ENCODE measurements at regions not wholly inside any gene's neighbourhood (a gene's known extent, or its start where the extent isn't known, plus 50 kb on each side); places are given as distances from the start of the nearest gene placed in this dataset.

DNA sequence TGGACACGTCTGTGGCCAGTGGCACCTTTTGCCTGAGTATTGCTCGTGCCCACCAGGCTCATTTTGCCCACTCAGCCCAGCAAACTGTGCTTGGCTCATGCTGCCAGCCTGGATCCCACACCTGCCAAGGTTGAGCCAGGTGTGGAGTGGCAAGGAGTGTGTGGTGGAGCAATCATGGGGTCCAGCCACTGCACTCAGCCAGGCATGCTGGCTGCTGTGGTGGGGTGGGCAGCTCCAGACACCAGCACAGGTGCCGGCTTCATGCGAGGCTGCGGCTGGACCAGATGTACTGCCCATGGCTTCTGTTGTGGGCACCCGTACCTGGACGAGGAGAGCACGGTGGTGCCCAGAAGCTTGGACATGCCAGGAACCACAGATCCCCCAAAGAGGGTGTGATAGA lies 364.1 kb downstream of the TMEM38B start:
- Mint-ChIP-seq H3K27me3 (no peaks in the 10 kb centered on the region), H3K4me3 (no peak overlapping the region), H3K36me3 (no peaks in the 10 kb centered on the region), H3K27ac (no peak overlapping the region), H3K4me1 (ENCODE audit: low read depth) (no peaks in the 10 kb centered on the region), H3K9me3 (ENCODE audit: low read depth) (no peaks in the 10 kb centered on the region)

DNA sequence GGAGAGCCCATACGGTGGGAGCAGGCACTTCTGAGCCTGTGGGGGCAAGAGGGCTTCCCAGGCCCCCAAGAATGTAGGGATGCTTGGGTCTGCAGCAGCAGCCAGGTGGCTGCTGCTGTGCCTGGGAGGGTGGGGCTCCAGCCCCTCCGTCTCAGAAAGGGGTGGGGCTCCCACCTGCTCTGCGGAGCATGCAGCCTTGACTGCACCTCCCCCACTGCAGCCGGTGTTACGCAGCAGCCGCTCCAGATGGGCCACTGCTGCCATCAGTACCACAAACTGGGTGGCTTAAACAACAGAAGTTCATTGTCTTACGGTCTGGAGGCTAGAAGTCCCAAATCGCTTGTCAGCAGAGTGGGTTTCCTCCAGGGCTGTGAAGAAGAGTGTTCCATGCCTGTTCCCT lies 365.5 kb downstream of the TMEM38B start:
- Mint-ChIP-seq H3K4me1 (ENCODE audit: low read depth) (no peaks in the 10 kb centered on the region), H3K27me3 (no peaks in the 10 kb centered on the region), H3K9me3 (ENCODE audit: low read depth) (no peaks in the 10 kb centered on the region), H3K4me3 (no peak overlapping the region), H3K27ac (no peak overlapping the region), H3K36me3 (no peaks in the 10 kb centered on the region)

DNA sequence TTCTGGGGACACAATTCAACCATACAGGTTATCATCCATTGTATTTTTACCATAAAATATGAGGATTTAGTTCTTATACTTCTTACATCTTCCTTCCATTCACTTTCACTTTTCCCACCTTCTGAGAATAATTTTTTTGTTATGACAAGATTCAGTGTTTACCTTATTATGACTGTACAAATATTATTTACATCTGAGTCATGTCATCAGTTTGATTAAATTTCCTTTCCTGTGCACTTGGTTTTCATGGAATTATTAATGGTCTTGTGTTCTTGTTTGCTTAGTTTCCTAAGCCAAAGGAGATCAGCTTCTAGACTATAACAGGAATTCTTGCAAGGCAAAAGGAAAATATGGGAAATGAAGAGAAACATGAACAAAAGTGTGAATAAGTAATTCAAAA lies 366.5 kb downstream of the TMEM38B start:
- Mint-ChIP-seq H3K4me1 (ENCODE audit: low read depth) (no peaks in the 10 kb centered on the region), H3K4me3 (no peak overlapping the region), H3K9me3 (ENCODE audit: low read depth) (no peaks in the 10 kb centered on the region), H3K36me3 (no peaks in the 10 kb centered on the region), H3K27ac (no peak overlapping the region), H3K27me3 (no peaks in the 10 kb centered on the region)

DNA sequence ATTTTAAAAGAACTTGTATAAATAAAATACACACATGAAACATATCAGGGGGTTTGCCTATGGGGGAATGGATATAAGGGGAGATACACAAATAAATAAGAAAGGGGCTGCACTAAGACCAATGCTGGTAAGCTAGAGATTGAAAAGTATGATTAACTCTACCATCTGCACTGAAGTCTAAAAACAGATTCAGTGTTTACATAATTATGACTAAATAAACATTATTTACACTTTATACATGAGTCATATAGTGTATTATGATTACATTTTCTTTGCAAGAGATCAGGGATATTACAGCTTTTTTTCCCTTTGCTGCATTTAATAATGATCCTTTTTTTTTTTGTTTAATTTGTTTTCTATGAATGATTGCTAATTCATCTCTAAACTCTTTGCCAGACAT lies 367.9 kb downstream of the TMEM38B start:
- Mint-ChIP-seq H3K36me3 (no peaks in the 10 kb centered on the region), H3K27ac (no peak overlapping the region), H3K4me3 (no peak overlapping the region), H3K4me1 (ENCODE audit: low read depth) (no peaks in the 10 kb centered on the region), H3K27me3 (no peaks in the 10 kb centered on the region), H3K9me3 (ENCODE audit: low read depth) (no peaks in the 10 kb centered on the region)

DNA sequence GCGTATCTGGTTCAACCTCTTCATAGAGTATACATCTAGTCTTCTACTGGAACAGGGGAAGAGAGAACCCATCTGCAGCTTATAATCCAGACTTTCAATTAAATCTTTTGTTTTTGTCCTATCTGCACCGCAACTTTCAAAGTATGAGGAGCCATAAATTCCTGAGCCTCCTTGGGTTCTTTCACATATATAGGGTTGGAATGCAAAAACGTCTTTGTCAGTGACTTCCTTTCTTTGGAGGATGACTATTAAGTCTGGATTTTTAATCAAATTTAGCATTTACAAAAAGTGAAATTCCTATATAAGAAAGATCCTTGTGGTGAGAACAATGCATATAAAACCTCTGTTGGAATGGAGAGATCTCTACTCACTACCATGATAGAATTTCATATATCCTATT lies 370.8 kb downstream of the TMEM38B start:
- Mint-ChIP-seq H3K27me3 (no peaks in the 10 kb centered on the region), H3K36me3 (no peaks in the 10 kb centered on the region), H3K27ac (no peak overlapping the region), H3K4me3 (no peak overlapping the region), H3K9me3 (ENCODE audit: low read depth) (no peaks in the 10 kb centered on the region), H3K4me1 (ENCODE audit: low read depth) (no peaks in the 10 kb centered on the region)

DNA sequence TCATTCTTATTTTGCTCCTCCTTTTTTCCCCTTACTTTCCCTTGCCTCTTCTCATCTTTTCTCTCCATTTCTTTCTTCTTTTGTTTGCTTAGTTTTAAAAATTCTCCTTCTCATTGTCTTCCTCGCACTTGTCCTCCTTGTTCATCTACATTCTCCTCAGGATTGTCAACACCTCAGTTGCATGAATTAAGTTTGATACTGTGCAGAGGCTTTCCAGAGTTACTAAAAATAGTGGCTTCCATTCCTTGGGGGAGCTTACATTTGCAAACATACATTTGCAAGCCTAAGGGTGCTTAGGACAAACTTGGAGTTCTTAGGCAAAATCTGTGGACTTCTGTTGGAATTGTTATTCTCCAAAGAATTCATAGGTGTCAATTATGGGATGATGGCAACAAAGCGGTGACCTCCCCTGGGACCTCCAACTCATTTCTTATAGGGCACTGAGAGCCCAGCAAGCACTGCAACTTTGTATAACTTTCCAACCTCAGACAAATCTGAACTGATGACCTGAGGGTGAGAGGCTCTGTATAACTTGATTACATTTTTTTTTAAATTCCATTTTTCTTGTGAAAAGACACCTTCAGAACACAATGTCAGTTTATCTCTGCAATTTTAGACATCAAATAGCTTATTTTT lies 371.4 kb downstream of the TMEM38B start:
- H3K4me1 Mint-ChIP-seq (ENCODE audit: low read depth) = no peaks in the 10 kb centered on the region
- no peak overlapping the region for H3K4me3 Mint-ChIP-seq
- H3K27ac Mint-ChIP-seq = no peak overlapping the region
- no peaks in the 10 kb centered on the region for H3K36me3 Mint-ChIP-seq
- no peaks in the 10 kb centered on the region for H3K27me3 Mint-ChIP-seq
- H3K9me3 Mint-ChIP-seq (ENCODE audit: low read depth) = no peaks in the 10 kb centered on the region

DNA sequence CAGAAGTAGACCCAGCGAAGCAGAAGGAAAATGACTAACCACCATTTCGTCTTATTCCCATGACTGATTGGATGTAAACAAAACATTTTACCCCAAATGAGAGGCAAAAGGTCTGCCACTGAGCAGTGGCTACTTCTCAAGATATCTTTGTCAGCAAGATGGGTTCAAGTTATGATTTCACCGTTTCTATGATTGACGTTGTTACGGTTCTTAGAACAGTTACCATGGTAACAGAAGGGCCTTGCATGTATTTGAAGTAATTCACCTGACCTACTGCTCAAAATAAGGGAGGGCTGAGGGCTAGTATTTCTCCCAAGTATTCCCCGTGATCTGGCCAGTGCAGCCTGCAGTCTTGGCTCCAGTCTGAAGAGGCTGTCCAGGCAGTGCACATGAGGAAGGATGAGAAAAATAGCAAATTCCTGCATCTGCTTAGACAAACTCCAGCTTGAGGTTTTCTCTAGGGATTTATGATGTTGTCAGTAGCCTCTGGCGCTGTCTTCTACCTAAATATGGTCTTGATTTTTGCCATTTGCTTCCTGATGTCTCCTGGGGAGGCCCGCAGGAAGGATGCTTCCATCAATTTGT lies 372.7 kb downstream of the TMEM38B start:
- no peak overlapping the region for H3K27ac Mint-ChIP-seq
- H3K4me3 Mint-ChIP-seq = no peak overlapping the region
- H3K9me3 Mint-ChIP-seq (ENCODE audit: low read depth) = no peaks in the 10 kb centered on the region
- H3K4me1 Mint-ChIP-seq (ENCODE audit: low read depth) = no peaks in the 10 kb centered on the region
- H3K36me3 Mint-ChIP-seq = no peaks in the 10 kb centered on the region
- H3K27me3 Mint-ChIP-seq = no peaks in the 10 kb centered on the region

DNA sequence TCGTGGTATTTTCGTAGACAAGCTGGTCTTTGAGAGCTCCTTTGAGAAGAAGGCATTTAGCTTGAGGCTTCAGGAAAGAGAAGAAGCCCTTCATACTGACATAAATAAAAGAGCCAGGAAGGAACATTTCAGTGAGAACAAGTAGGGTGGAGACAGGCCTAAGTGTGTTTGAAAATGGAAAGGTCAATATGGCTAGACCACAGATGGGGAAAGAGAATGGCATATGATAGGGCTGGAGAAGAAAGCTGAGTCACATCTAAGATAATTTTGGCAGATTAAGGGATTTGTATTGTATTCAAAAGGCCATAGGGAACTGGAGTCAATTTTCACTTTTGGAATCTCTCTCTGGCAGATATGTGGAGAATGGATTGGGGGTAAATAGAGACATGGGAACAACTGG lies 374.9 kb downstream of the TMEM38B start:
- Mint-ChIP-seq H3K4me3 (no peak overlapping the region), H3K4me1 (ENCODE audit: low read depth) (no peaks in the 10 kb centered on the region), H3K27me3 (no peaks in the 10 kb centered on the region), H3K9me3 (ENCODE audit: low read depth) (no peaks in the 10 kb centered on the region), H3K27ac (no peak overlapping the region), H3K36me3 (no peaks in the 10 kb centered on the region)

DNA sequence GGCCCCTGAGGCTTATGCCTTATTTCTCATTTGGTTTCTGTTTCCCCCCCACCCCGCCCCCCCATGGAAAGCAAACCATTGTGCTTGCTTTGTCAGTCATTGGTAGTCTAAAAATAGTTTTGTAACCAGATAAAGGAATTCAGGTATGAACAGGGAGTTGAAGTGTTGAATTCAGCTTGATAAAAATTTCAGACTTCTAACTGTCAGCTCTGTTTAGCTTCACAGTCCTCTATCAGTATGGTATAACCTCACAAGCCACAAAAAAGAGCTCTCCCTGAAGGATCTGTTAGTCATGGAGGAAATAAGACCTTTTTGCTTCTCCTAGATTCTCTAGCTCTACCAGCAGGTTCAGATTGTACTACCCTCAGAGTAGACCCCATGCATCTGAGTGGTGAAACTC lies 378.1 kb downstream of the TMEM38B start:
- Mint-ChIP-seq H3K4me1 (ENCODE audit: low read depth) (no peaks in the 10 kb centered on the region), H3K9me3 (ENCODE audit: low read depth) (no peaks in the 10 kb centered on the region), H3K36me3 (no peaks in the 10 kb centered on the region), H3K27ac (no peak overlapping the region), H3K27me3 (no peaks in the 10 kb centered on the region), H3K4me3 (no peak overlapping the region)

DNA sequence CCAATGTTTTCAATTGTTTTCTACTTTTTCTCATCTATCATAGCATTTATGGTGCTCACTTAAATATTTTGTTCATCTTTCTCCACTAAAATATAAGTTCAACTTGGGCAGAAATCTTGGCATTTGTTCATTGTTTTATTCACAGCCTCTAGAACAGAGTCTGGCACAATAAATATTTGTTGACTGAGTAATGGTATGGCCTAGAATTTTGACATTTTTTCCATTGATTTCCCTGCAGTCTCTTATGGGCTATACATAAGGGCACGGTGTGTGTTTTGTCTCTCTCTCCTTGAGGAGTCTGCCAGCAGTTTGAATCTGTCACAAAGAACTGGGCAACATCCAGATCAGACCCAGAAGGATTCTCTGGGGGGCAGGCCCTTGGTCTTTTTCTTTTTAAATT lies 379.7 kb downstream of the TMEM38B start:
- Mint-ChIP-seq H3K4me3 (no peak overlapping the region), H3K36me3 (no peaks in the 10 kb centered on the region), H3K4me1 (ENCODE audit: low read depth) (no peaks in the 10 kb centered on the region), H3K9me3 (ENCODE audit: low read depth) (no peaks in the 10 kb centered on the region), H3K27ac (no peak overlapping the region), H3K27me3 (no peaks in the 10 kb centered on the region)

DNA sequence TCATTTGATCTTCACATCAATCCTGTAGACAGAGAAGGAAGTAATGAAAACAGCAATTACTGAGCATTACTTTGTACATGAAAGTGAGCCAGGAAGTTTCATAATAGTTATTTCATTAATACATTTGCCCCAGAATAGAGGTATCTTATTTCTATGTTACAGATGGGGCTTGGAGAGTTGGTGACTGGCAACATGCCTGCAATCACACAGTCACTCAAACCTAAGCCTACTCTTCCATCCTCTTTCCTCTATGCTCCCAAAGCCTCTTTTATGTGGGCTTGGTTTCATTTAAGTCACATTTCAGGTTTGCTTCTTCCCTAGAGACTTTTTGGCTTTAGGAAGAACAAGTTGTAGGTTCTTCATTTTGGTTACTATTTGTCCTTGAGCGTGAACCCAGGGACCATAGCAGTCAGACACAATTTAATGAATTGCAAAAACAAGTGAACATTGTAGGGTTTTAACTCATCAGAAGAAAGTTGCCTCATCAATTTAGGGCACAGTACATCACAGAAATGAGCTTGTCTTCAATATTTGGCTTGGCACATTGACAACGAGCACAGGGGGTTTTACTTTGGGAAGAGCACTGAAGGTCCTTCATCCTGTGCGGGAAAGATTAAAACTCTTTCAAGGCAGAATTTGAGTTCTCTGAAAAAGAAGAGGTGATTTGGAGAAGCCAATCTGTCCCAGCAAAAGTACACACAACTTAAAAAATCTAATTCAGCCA lies 381.1 kb downstream of the TMEM38B start:
- Mint-ChIP-seq H3K4me3 (no peak overlapping the region), H3K36me3 (no peaks in the 10 kb centered on the region), H3K27me3 (no peaks in the 10 kb centered on the region), H3K9me3 (ENCODE audit: low read depth) (no peaks in the 10 kb centered on the region), H3K27ac (no peak overlapping the region), H3K4me1 (ENCODE audit: low read depth) (no peaks in the 10 kb centered on the region)

DNA sequence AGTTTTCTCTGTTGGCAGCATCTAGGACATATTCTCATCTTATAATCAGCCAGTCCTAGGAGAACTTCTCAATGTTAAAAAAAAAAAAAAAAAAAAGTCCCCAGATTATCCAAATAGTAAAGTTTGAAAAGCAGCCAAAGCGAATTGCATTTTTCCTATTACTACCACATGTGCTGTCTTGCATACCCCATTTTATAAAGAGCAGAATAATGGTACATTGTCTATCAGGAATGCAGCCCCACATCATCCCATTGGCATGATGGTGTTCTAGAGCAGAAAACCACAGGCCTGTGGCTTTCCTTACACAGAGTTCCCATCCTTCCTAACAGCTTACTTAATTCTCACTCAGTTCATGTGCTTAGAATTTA lies 381.6 kb downstream of the TMEM38B start:
- H3K27ac Mint-ChIP-seq = no peak overlapping the region
- peaks cover under 1% of the 10 kb centered on the region for H3K9me3 Mint-ChIP-seq (ENCODE audit: low read depth)

DNA sequence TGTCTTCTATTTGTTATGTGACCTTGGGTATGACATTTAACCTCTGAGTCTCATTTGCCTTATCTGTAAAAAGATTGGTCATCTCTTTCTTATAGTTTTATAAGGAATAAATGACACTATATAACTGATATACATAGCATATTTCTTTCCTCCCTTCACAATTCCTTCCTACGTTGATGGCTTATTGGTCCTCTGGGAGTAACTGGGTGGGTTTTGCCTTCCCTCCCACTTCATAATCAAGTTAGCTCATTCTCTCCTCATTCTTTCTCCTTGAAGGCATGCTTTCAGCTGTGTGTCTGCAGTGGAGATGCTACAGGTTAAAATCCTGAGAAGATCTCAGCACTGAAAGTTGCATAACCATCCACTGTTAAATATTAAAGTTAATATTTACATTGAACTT lies 382.4 kb downstream of the TMEM38B start:
- H3K36me3 Mint-ChIP-seq = no peaks in the 10 kb centered on the region
- H3K9me3 Mint-ChIP-seq (ENCODE audit: low read depth) = peaks cover 2% of the 10 kb centered on the region
- no peaks in the 10 kb centered on the region for H3K27me3 Mint-ChIP-seq
- no peaks in the 10 kb centered on the region for H3K4me1 Mint-ChIP-seq (ENCODE audit: low read depth)
- H3K4me3 Mint-ChIP-seq = no peak overlapping the region
- H3K27ac Mint-ChIP-seq = no peak overlapping the region

More for the DNA sequence above, 381.6 kb downstream of the TMEM38B start:
- Mint-ChIP-seq H3K4me3 (no peak overlapping the region), H3K36me3 (no peaks in the 10 kb centered on the region), H3K27me3 (no peaks in the 10 kb centered on the region), H3K4me1 (ENCODE audit: low read depth) (no peaks in the 10 kb centered on the region)

DNA sequence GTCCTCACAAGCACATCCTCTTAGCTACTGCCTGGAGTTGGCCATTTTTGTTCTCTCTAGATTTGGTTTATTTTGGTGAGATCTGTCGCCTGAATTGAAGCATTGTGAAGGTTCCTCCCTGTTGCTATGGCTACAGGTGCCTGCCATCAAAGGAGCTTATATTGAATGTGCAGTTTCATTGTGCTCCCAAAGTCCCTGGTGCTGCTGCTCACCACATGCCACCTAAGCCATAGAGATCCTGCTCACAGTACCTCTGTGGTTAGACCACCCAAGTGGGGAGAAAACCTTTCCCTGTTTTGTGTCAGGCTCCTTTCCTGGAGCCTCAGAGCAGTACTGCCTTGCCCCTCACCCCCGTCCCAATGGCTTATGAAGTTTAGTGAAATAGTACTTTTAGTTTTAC lies 383.4 kb downstream of the TMEM38B start:
- no peak overlapping the region for H3K4me3 Mint-ChIP-seq
- no peak overlapping the region for H3K27ac Mint-ChIP-seq
- no peaks in the 10 kb centered on the region for H3K4me1 Mint-ChIP-seq (ENCODE audit: low read depth)
- H3K36me3 Mint-ChIP-seq = no peaks in the 10 kb centered on the region
- no peaks in the 10 kb centered on the region for H3K27me3 Mint-ChIP-seq
- peaks cover 2% of the 10 kb centered on the region for H3K9me3 Mint-ChIP-seq (ENCODE audit: low read depth)

DNA sequence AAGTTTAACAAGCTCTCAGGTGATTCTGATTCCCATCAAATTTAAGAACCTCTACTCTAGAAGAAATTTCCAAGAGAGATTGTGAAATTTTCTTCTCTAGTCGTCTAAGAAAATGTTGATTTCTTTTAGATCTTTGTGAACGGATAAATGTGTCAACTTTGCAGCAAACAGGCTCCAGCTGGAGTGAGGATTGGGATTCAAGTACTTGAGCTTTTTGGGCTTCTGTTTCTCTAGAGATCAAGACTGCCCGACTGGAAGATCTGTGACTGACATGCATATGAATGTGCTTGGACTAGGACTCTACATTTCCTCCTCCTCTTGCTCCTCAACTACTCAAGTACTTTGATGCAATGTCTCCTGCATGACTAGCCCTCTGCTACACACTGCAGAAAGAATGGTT lies 388.3 kb downstream of the TMEM38B start:
- Mint-ChIP-seq H3K36me3 (no peaks in the 10 kb centered on the region), H3K9me3 (ENCODE audit: low read depth) (peaks cover 9% of the 10 kb centered on the region), H3K27me3 (no peaks in the 10 kb centered on the region), H3K4me1 (ENCODE audit: low read depth) (no peaks in the 10 kb centered on the region), H3K4me3 (no peak overlapping the region), H3K27ac (no peak overlapping the region)

DNA sequence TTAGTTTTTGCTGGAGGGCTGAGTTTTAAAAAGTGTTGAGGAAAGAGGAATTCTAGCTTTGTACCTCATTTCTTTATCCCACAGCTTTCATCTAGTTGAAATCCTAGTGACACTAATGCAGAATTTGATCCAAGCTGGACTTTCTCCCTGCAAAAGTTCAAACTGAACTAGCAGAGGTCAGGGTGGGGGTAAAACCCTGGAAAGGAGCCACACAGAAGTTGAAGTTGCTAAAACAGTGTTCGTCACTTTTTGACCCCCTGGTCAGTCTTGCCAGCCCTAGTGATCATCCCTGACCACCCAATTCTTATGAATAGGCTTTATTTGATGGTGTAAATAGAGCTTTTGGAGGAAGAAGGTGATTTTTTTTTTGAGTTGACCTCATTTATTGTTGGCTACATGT lies 390.4 kb downstream of the TMEM38B start:
- H3K9me3 Mint-ChIP-seq (ENCODE audit: low read depth) = peaks cover 15% of the 10 kb centered on the region
- H3K36me3 Mint-ChIP-seq = no peaks in the 10 kb centered on the region
- H3K27ac Mint-ChIP-seq = no peak overlapping the region
- H3K27me3 Mint-ChIP-seq = no peaks in the 10 kb centered on the region
- H3K4me3 Mint-ChIP-seq = no peak overlapping the region
- no peaks in the 10 kb centered on the region for H3K4me1 Mint-ChIP-seq (ENCODE audit: low read depth)

Measured in activated naive CD8-positive, alpha-beta T cell (primary cell).